Thyroid gland (tissue), 4 donors: ENCODE measurements at regions not wholly inside any gene's neighbourhood (a gene's known extent, or its start where the extent isn't known, plus 50 kb on each side); places are given as distances from the start of the nearest gene placed in this dataset.

Experiments used
- DNase-seq, 2 donors: peaks; one replicate each; pipeline ENCODE4 v3.0.0-alpha.2; 2019
- H3K27ac ChIP-seq, 3 donors: fragments of 200-600 bp; sonication (generic); 1 replicate in 2 of 3; 2 replicates in 1 of 3; pipeline ENCODE4 v1.5.1; 2016 to 2019; ENCODE audit warnings: mild to moderate bottlenecking in 1 of 3, moderate library complexity in 1 of 3
- H3K27me3 ChIP-seq: fragments of 200-600 bp; sonication (generic); one replicate; pipeline ENCODE4 v1.5.1; 2019
- H3K36me3 ChIP-seq, 2 donors: fragments of 200-600 bp; sonication (generic); one replicate each; pipeline ENCODE4 v1.5.1; 2016 to 2019
- H3K4me1 ChIP-seq, 2 donors: fragments of 200-600 bp; sonication (generic); one replicate each; pipeline ENCODE4 v1.5.1; 2017 to 2019
- H3K4me3 ChIP-seq, 3 donors: fragments of 200-600 bp; sonication (generic); replicated peaks in 1 of 3; 1 replicate in 2 of 3; 2 replicates in 1 of 3; pipeline ENCODE4 v1.5.1; 2016; ENCODE audit warnings: mild to moderate bottlenecking in 1 of 3
- H3K9me3 ChIP-seq: fragments of 200-600 bp; sonication (generic); one replicate; pipeline ENCODE4 v1.5.1; 2017
- CTCF ChIP-seq, 6 experiments: fragments of 200-600 bp in 3 of 6; fragments of 450-650 bp in 3 of 6; sonication (generic) in 3 of 6; IDR thresholded peaks; one replicate each; pipeline ENCODE4 v1.5.1; 2016 to 2019; ENCODE audit warnings: antibody characterized with exemption in 6 of 6, mild to moderate bottlenecking in 2 of 6, inconsistent platforms in 1 of 6, moderate library complexity in 1 of 6
- POLR2A ChIP-seq, 2 donors: fragments of 450-650 bp; IDR thresholded peaks; one replicate each; pipeline ENCODE4 v1.6.1; 2017; ENCODE audit warnings: antibody characterized with exemption in 2 of 2, mild to moderate bottlenecking in 2 of 2, moderate library complexity in 1 of 2
- WGBS, 2 donors: methylation state at CpG; one replicate each; pipeline ENCODE4 v1.1.5; 2017; 5-methylcytosine and 5-hydroxymethylcytosine counted together
- intact Hi-C: fragments of 100-400 bp; cut with DNase I; formaldehyde crosslinking; loops from one replicate; pipeline ENCODE4 v1.15.1; 2023

GRCh38 chr12:65637150-65637549 lies 187.1 kb upstream of the HMGA2 start:
- intact Hi-C loops = no loop called here
- 83 to 85% methylated on average over 2 of the region's 2 CpGs for WGBS, 2 donors
- H3K4me1 ChIP-seq = peaks cover 0 to 3% of the 10 kb centered on the region in 2 donors
- TF ChIP-seq CTCF (IDR thresholded peaks at IDR 0.05) (no peak), POLR2A (IDR thresholded peaks at IDR 0.05) (no peak)
- H3K27ac ChIP-seq = no peak overlapping the region
- DNase-seq = no peak
- H3K9me3 ChIP-seq = no peaks in the 10 kb centered on the region
- H3K27me3 ChIP-seq = no peaks in the 10 kb centered on the region
- no peak overlapping the region for H3K4me3 ChIP-seq
- no peaks in the 10 kb centered on the region for H3K36me3 ChIP-seq

DNA sequence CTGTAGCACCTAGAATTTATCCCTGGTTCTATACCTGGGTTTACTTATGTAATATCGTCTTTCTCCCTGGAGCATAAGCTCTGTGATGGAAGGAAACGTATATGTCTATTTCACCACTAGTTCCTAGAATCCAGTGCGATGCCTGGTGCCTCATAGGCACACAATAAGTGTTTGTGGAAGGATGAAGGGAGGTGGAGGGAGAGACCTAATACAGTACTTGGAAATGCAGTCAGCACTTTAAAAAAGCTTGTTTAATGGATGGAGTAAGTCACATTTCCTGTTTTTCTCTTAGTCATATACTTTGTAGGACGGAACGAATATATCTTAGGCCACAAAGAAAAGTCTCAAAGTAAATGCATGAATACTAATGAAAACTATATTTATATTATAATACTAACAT lies 186.5 kb upstream of the HMGA2 start:
- H3K36me3 ChIP-seq = no peaks in the 10 kb centered on the region
- WGBS, 2 donors = 79 to 85% methylated on average over 5 of the region's 5 CpGs
- no peak for DNase-seq
- TF ChIP-seq CTCF (IDR thresholded peaks at IDR 0.05) = no peak
- no peak for TF ChIP-seq POLR2A (IDR thresholded peaks at IDR 0.05)
- no peak overlapping the region for H3K27ac ChIP-seq
- intact Hi-C loops = no loop called here
- H3K4me1 ChIP-seq = peaks cover 0 to 5% of the 10 kb centered on the region in 2 donors
- no peak overlapping the region for H3K4me3 ChIP-seq
- H3K27me3 ChIP-seq = no peaks in the 10 kb centered on the region
- H3K9me3 ChIP-seq = no peaks in the 10 kb centered on the region

- peaks cover 0 to 5% of the 10 kb centered on the region in 2 donors for H3K4me1 ChIP-seq
Observed at GRCh38 chr12:65638324-65638723, 186.0 kb upstream of the HMGA2 start.

DNA sequence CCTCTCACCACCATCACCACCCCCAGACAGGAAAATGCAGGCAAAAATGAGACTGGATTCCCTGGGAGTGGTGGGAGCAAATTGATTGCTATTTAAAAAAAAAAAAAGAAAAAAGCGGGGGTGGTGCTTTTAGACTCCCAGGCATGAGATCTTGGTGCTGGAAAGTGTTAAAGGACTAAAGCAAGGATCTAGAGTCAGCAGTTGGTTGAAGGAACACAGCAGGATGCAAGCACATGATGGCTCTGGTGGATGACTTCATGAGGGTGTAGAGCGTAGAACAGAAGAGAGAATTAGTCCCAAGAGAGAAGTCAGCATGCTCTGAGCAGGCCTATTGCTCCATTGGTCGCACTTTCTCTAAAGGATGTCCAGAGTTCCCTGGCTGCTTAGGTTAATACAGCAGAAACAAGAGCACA lies 183.8 kb upstream of the HMGA2 start:
- DNase-seq = no peak
- Histone ChIP-seq H3K27ac (no peak overlapping the region), H3K27me3 (no peaks in the 10 kb centered on the region), H3K9me3 (no peaks in the 10 kb centered on the region), H3K4me1 (peaks cover 0 to 5% of the 10 kb centered on the region in 2 donors), H3K36me3 (no peaks in the 10 kb centered on the region), H3K4me3 (no peak overlapping the region)
- intact Hi-C loops = no loop called here
- 76 to 83% methylated on average over 3 of the region's 3 CpGs for WGBS, 2 donors
- TF ChIP-seq CTCF (IDR thresholded peaks at IDR 0.05) = no peak
- no peak for TF ChIP-seq POLR2A (IDR thresholded peaks at IDR 0.05)

More at GRCh38 chr12:65638324-65638723, 186.0 kb upstream of the HMGA2 start:
- Histone ChIP-seq H3K27me3 (no peaks in the 10 kb centered on the region), H3K4me3 (no peak overlapping the region), H3K9me3 (no peaks in the 10 kb centered on the region), H3K36me3 (no peaks in the 10 kb centered on the region), H3K27ac (no peak overlapping the region)
- intact Hi-C loops = no loop called here
- TF ChIP-seq CTCF (IDR thresholded peaks at IDR 0.05) = no peak
- TF ChIP-seq POLR2A (IDR thresholded peaks at IDR 0.05) = no peak
- DNase-seq = no peak

GRCh38 chr12:65642061-65642661 lies 182.1 kb upstream of the HMGA2 start:
- H3K4me3 ChIP-seq = no peak overlapping the region
- no peak for TF ChIP-seq POLR2A (IDR thresholded peaks at IDR 0.05)
- TF ChIP-seq CTCF (IDR thresholded peaks at IDR 0.05) = no peak
- WGBS, 2 donors = 38 to 45% methylated on average over 5 of the region's 5 CpGs

More at GRCh38 chr12:65642061-65642661, 182.1 kb upstream of the HMGA2 start:
- no peak overlapping the region for H3K27ac ChIP-seq
- H3K4me1 ChIP-seq = peaks cover 0 to 5% of the 10 kb centered on the region in 2 donors
- no peaks in the 10 kb centered on the region for H3K36me3 ChIP-seq
- no peaks in the 10 kb centered on the region for H3K27me3 ChIP-seq
- intact Hi-C loops = no loop called here
- DNase-seq = peak in 1 of 2 donors; percentile 23
- no peaks in the 10 kb centered on the region for H3K9me3 ChIP-seq
